GM13976 (cell line): ENCODE measurements at regions not wholly inside any gene's neighbourhood (a gene's known extent, or its start where the extent isn't known, plus 50 kb on each side); places are given as distances from the start of the nearest gene placed in this dataset.

ENCODE experiments used
- DNase-seq: peaks from one replicate; pipeline ENCODE4 v3.0.0; 2012; ENCODE audit warnings: low spot score
- CTCF ChIP-seq: IDR thresholded peaks from 2 replicates; pipeline ENCODE4 v1.5.1; 2012; ENCODE audit warnings: borderline replicate concordance, mild to moderate bottlenecking; ENCODE audit not compliant: insufficient read depth; ENCODE audit errors: extremely low read depth, missing control alignments, control extremely low read depth
- in situ Hi-C: fragments of 300-500 bp; cut with MboI; formaldehyde crosslinking; loops from one replicate; pipeline ENCODE4 v1.12.0; 2022; ENCODE audit warnings: low sequenced_read_pairs, mixed read lengths, inconsistent platforms; ENCODE audit not compliant: unreplicated experiment

- in situ Hi-C loops, result no loop called here
- no peak for TF ChIP-seq CTCF
- DNase-seq, result no peak
These were observed 93.0 kb upstream of the ID2 start for GRCh38 chr2:8588831-8589191.

GRCh38 chr2:8589721-8590120 lies 92.1 kb upstream of the ID2 start:
- TF ChIP-seq CTCF, result no peak
- DNase-seq, result no peak
- in situ Hi-C loops, result no loop called here

- in situ Hi-C loops, result no loop called here
- TF ChIP-seq CTCF, result no peak
- no peak for DNase-seq
These were observed 90.9 kb upstream of the ID2 start for GRCh38 chr2:8590938-8591337.

- DNase-seq, result no peak
- TF ChIP-seq CTCF, result no peak
- in situ Hi-C loops, result no loop called here
These were observed 89.1 kb upstream of the ID2 start for GRCh38 chr2:8592736-8593135.

GRCh38 chr2:8593243-8593642 lies 88.6 kb upstream of the ID2 start:
- in situ Hi-C loops, result no loop called here
- DNase-seq, result no peak
- TF ChIP-seq CTCF, result no peak

GRCh38 chr2:8594731-8595427 lies 87.0 kb upstream of the ID2 start:
- TF ChIP-seq CTCF, result no peak
- in situ Hi-C loops, result no loop called here
- no peak for DNase-seq
